ENCODE measurements at regions not wholly inside any gene's neighbourhood (a gene's known extent, or its start where the extent isn't known, plus 50 kb on each side); places are given as distances from the start of the nearest gene placed in this dataset.

- TF ChIP-seq EP300 (IDR thresholded peaks at IDR 0.05; ENCODE audit: low read depth) = no peak
- no peak for TF ChIP-seq POLR2A (IDR thresholded peaks at IDR 0.05)
- TF ChIP-seq CTCF (IDR thresholded peaks at IDR 0.05) = no peak
Observed at GRCh38 chr18:76589866-76590265, 94.8 kb upstream of the ZNF516 start.

Measured in transverse colon (tissue), 3 donors.